HepG2 (cell line): ENCODE measurements at regions not wholly inside any gene's neighbourhood (a gene's known extent, or its start where the extent isn't known, plus 50 kb on each side); places are given as distances from the start of the nearest gene placed in this dataset.

ENCODE experiments used
- ATAC-seq: fragments of 200-7000 bp; cut with Tn5 transposase; 3 replicates; pipeline ENCODE4 v1.9.1; 2020; ENCODE audit warnings: mild to moderate bottlenecking, moderate library complexity
- BruUV-seq: library from RNA; stranded (reverse); fragments of 400-500 nt; replicated peaks from 2 replicates; lab custom pipeline; 2021; lab: Mats Ljungman, UMichigan
- CTCF ChIA-PET: fragments of 300-600 bp; formaldehyde crosslinking; extraction: SDS; loops from one replicate; lab custom pipeline; 2021; ENCODE audit warnings: low total read pairs, inconsistent platforms, low intra/inter-chr PET ratio; lab: Yijun Ruan, JAX
- POLR2A ChIA-PET: fragments of 350-600 bp; sonication (Branson Sonifier 250); formaldehyde crosslinking; loops from one replicate; lab custom pipeline; 2020; ENCODE audit warnings: antibody characterized with exemption, inconsistent platforms; lab: Yijun Ruan, JAX
- DNase-seq: peaks from one replicate; pipeline ENCODE4 v3.0.0-alpha.2; 2015; ENCODE audit warnings: low spot score
- FAIRE-seq: peaks from 3 replicates; lab custom pipeline; 2011; peaks lifted over from hg19 to GRCh38; lab: Jason Lieb, UNC
- H2AFZ ChIP-seq: one replicate; pipeline ENCODE4 v1.6.1; 2011; ENCODE audit warnings: low read length, inconsistent platforms
- H3K27ac ChIP-seq: fragments of 300-600 bp; 3 replicates; pipeline ENCODE4 v1.8.0; 2011; ENCODE audit warnings: mixed run types, mild to moderate bottlenecking, mixed read lengths, low read length, inconsistent platforms; ENCODE audit not compliant: insufficient read depth; ENCODE audit errors: extremely low read length
- H3K27me3 ChIP-seq, 2 experiments: fragments of 200-600 bp in 1 of 2; 2 replicates in 1 of 2; 3 replicates in 1 of 2; pipeline versions ENCODE4 v1.6.0 to v1.8.0; 2011; ENCODE audit warnings: low read length in 2 of 2, mild to moderate bottlenecking in 2 of 2, moderate library complexity in 2 of 2, inconsistent platforms in 1 of 2; ENCODE audit not compliant: insufficient read depth in 2 of 2, control insufficient read depth in 1 of 2
- H3K36me3 ChIP-seq, 2 experiments: fragments of 200-600 bp in 1 of 2; replicated peaks in 1 of 2; 2 replicates in 1 of 2; 3 replicates in 1 of 2; pipeline versions ENCODE4 v1.5.1 to v1.8.0; 2011; ENCODE audit warnings: low read length in 2 of 2, inconsistent platforms in 1 of 2; ENCODE audit not compliant: insufficient read depth in 2 of 2, control insufficient read depth in 1 of 2
- H3K4me1 ChIP-seq: 2 replicates; pipeline ENCODE4 v1.5.1; 2012; ENCODE audit warnings: low read length, inconsistent platforms; ENCODE audit not compliant: insufficient read depth
- H3K4me2 ChIP-seq: 2 replicates; pipeline ENCODE4 v1.6.0; 2011; ENCODE audit warnings: low read depth, low read length, inconsistent platforms
- H3K4me3 ChIP-seq, 3 experiments: fragments of 200-600 bp in 1 of 3; sonication (generic), shearing (Covaris generic) in 1 of 3; replicated peaks in 1 of 3; 2 replicates each; pipeline ENCODE4 v1.5.1; 2011 to 2016; ENCODE audit warnings: low read length in 3 of 3, inconsistent platforms in 2 of 3, low read depth in 2 of 3, mild to moderate bottlenecking in 2 of 3, control low read depth in 1 of 3, mixed read lengths in 1 of 3; ENCODE audit not compliant: insufficient read depth in 1 of 3
- H3K79me2 ChIP-seq: one replicate; pipeline ENCODE4 v1.6.1; 2011; ENCODE audit warnings: low read length, inconsistent platforms; ENCODE audit not compliant: insufficient read depth
- H3K9ac ChIP-seq: 2 replicates; pipeline ENCODE4 v1.6.0; 2011; ENCODE audit warnings: mild to moderate bottlenecking, low read depth, low read length, inconsistent platforms; ENCODE audit not compliant: insufficient read depth
- H3K9me3 ChIP-seq: 2 replicates; pipeline ENCODE4 v1.5.1; 2012; ENCODE audit warnings: mild to moderate bottlenecking, low read length
- H4K20me1 ChIP-seq: 2 replicates; pipeline ENCODE4 v1.6.0; 2011; ENCODE audit warnings: inconsistent platforms, mild to moderate bottlenecking, low read length, moderate library complexity; ENCODE audit not compliant: insufficient read depth
- DR1 ChIP-seq: sonication (generic); formaldehyde crosslinking; IDR thresholded peaks from 2 replicates; pipeline ENCODE4 v1.8.0; 2021; ENCODE audit warnings: mild to moderate bottlenecking, missing genetic modification reagents, inconsistent platforms
- DRAP1 ChIP-seq: IDR thresholded peaks from 2 replicates; pipeline ENCODE4 v1.6.1; 2016; ENCODE audit warnings: missing genetic modification reagents, missing compliant biosample characterization
- EP300 ChIP-seq, 3 experiments: sonication (generic) in 1 of 3; formaldehyde crosslinking in 1 of 3; IDR thresholded peaks; 2 replicates each; pipeline versions ENCODE4 v1.5.1 to v1.6.1; 2011 to 2020; ENCODE audit warnings: low read depth in 2 of 3, low read length in 2 of 3, borderline replicate concordance in 1 of 3, improper control_type of control experiment in 1 of 3, mild to moderate bottlenecking in 1 of 3, missing genetic modification reagents in 1 of 3, moderate library complexity in 1 of 3
- FOXC1 ChIP-seq: sonication (generic); formaldehyde crosslinking; IDR thresholded peaks from 2 replicates; pipeline ENCODE4 v1.8.0; 2022; ENCODE audit warnings: mild to moderate bottlenecking, missing genetic modification reagents, borderline replicate concordance
- FOXK2 ChIP-seq: fragments of 450-650 bp; IDR thresholded peaks from 2 replicates; pipeline ENCODE4 v1.6.1; 2016
- MEIS2 ChIP-seq: sonication (generic); formaldehyde crosslinking; IDR thresholded peaks from 2 replicates; pipeline ENCODE4 v1.9.0; 2021; ENCODE audit warnings: mild to moderate bottlenecking, missing genetic modification reagents
- NFRKB ChIP-seq: fragments of 450-650 bp; IDR thresholded peaks from 2 replicates; pipeline ENCODE4 v1.6.1; 2017
- PHF20 ChIP-seq: sonication (generic); formaldehyde crosslinking; IDR thresholded peaks from 2 replicates; pipeline ENCODE4 v1.5.0; 2020; ENCODE audit warnings: mild to moderate bottlenecking, missing genetic modification reagents
- PHF8 ChIP-seq: sonication (generic); formaldehyde crosslinking; IDR thresholded peaks from 2 replicates; pipeline ENCODE4 v1.5.0; 2020; ENCODE audit warnings: missing genetic modification reagents
- POGZ ChIP-seq: sonication (generic); formaldehyde crosslinking; IDR thresholded peaks from 2 replicates; pipeline ENCODE4 v1.4.0; 2020; ENCODE audit warnings: mild to moderate bottlenecking, missing genetic modification reagents
- RARA ChIP-seq: IDR thresholded peaks from 2 replicates; pipeline ENCODE4 v1.6.1; 2016; ENCODE audit warnings: missing genetic modification reagents, missing compliant biosample characterization
- RBAK ChIP-seq: sonication (generic); formaldehyde crosslinking; IDR thresholded peaks from 2 replicates; pipeline ENCODE4 v1.5.1; 2020; ENCODE audit warnings: mild to moderate bottlenecking, missing genetic modification reagents
- RCOR2 ChIP-seq: IDR thresholded peaks from 2 replicates; pipeline ENCODE4 v1.6.1; 2016; ENCODE audit warnings: missing biosample characterization, missing genetic modification reagents
- RFX3 ChIP-seq: IDR thresholded peaks from 2 replicates; pipeline ENCODE4 v1.6.1; 2016; ENCODE audit warnings: missing biosample characterization, missing genetic modification reagents
- SNAI1 ChIP-seq: sonication (generic); formaldehyde crosslinking; IDR thresholded peaks from 2 replicates; pipeline ENCODE4 v1.5.0; 2020; ENCODE audit warnings: mild to moderate bottlenecking, missing genetic modification reagents, borderline replicate concordance
- SNAPC2 ChIP-seq: sonication (generic); formaldehyde crosslinking; IDR thresholded peaks from 2 replicates; pipeline ENCODE4 v1.8.1; 2022; ENCODE audit warnings: mild to moderate bottlenecking, missing genetic modification reagents
- STAT5B ChIP-seq: sonication (generic); formaldehyde crosslinking; IDR thresholded peaks from 2 replicates; pipeline ENCODE4 v1.4.0; 2020; ENCODE audit warnings: missing genetic modification reagents
- TBX3 ChIP-seq: fragments of 450-650 bp; IDR thresholded peaks from 2 replicates; pipeline ENCODE4 v1.6.1; 2017; ENCODE audit warnings: antibody characterized with exemption, mild to moderate bottlenecking, inconsistent platforms, borderline replicate concordance
- ZBTB7A ChIP-seq: sonication (generic); formaldehyde crosslinking; IDR thresholded peaks from 2 replicates; pipeline ENCODE4 v1.8.0; 2022; ENCODE audit warnings: mild to moderate bottlenecking, missing genetic modification reagents
- ZNF180 ChIP-seq: sonication (generic); formaldehyde crosslinking; IDR thresholded peaks from 2 replicates; pipeline ENCODE4 v1.4.0; 2020; ENCODE audit warnings: low read depth, missing genetic modification reagents, borderline replicate concordance
- ZNF234 ChIP-seq: sonication (generic); formaldehyde crosslinking; conservative IDR thresholded peaks from 2 replicates; pipeline ENCODE4 v1.5.1; 2020; ENCODE audit warnings: mild to moderate bottlenecking, missing genetic modification reagents
- ZNF768 ChIP-seq: sonication (generic); formaldehyde crosslinking; IDR thresholded peaks from 2 replicates; pipeline ENCODE4 v1.4.0; 2020; ENCODE audit warnings: missing genetic modification reagents
- ZSCAN9 ChIP-seq: IDR thresholded peaks from 2 replicates; pipeline ENCODE4 v1.6.1; 2016; ENCODE audit warnings: borderline replicate concordance
- WGBS: methylation state at CpG from one replicate; pipeline ENCODE4 v1.1.6; 2017; ENCODE audit warnings: low lambda C conversion rate; 5-methylcytosine and 5-hydroxymethylcytosine counted together
- in situ Hi-C: cut with HindIII; loops from 2 replicates; pipeline ENCODE4 v1.10.0; 2017; ENCODE audit warnings: low pct_unique_long_range_greater_than_20kb; ENCODE audit not compliant: extremely low pct_ligation_motif_present
- intact Hi-C: fragments of 100-400 bp; cut with micrococcal nuclease; formaldehyde crosslinking; loops from one replicate; pipeline ENCODE4 v1.10.0; 2022; ENCODE audit not compliant: unreplicated experiment
- TF ChIP-seq, protein P1 (sequence below): sonication (generic); formaldehyde crosslinking; IDR thresholded peaks from 2 replicates; pipeline ENCODE4 v1.8.1; 2023; ENCODE audit warnings: mild to moderate bottlenecking, missing genetic modification reagents

DNA sequence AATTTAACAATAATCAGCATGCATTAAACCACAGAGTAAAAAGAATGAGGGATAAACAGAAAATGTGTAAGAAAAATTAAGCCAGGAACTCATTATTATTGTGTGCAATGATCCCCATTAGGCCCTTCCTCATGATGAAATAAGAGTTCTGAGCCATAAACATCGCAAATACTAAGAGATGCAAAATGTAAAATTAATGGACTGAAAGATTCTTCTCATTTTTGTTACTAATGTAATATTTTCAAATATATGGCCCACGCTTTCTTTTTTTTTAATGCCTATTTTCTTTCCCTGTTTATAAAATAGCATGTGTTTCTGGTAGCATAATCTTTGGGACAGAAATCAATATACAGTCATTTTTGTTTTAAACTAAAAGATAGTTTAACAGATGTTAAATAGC lies 281.0 kb downstream of the PDGFC start:
- in situ Hi-C loops: loop anchor here (10.0 kb wide), 1 partner anchor 284 kb away; the partner anchor contains the start of gene PDGFC
- POLR2A ChIA-PET: no interaction called here
- Histone ChIP-seq H2AFZ (no peak overlapping the region), H3K9ac (no peak overlapping the region), H3K4me2 (no peak overlapping the region), H3K4me1 (no peaks in the 10 kb centered on the region), H3K27me3 (no peaks in the 10 kb centered on the region), H3K9me3 (no peaks in the 10 kb centered on the region), H3K36me3 (no peaks in the 10 kb centered on the region), H3K4me3 (no peak overlapping the region), H3K79me2 (no peaks in the 10 kb centered on the region), H3K27ac (no peak overlapping the region), H4K20me1 (no peaks in the 10 kb centered on the region)
- FAIRE-seq: no peak
- TF ChIP-seq ZSCAN9: no peak
- TF ChIP-seq ZBTB7A (CRISPR knock-in tag): no peak
- TF ChIP-seq RFX3 (CRISPR knock-in tag): no peak
- no peak for TF ChIP-seq RARA (CRISPR knock-in tag)
- no peak for TF ChIP-seq FOXC1
- no peak for TF ChIP-seq RCOR2 (CRISPR knock-in tag)
- TF ChIP-seq DRAP1 (CRISPR knock-in tag): no peak
- TF ChIP-seq DR1 (CRISPR knock-in tag): no peak
- no peak for TF ChIP-seq SNAI1
- intact Hi-C loops: no loop called here
- no TSS peak for BruUV-seq
- no peak for DNase-seq
- ATAC-seq: no peak
- CTCF ChIA-PET: no interaction called here
- 5% methylated on average over 2 of the region's 2 CpGs for WGBS

- Histone ChIP-seq H3K27me3 (no peaks in the 10 kb centered on the region), H4K20me1 (no peaks in the 10 kb centered on the region), H3K36me3 (no peaks in the 10 kb centered on the region), H3K9me3 (no peaks in the 10 kb centered on the region), H2AFZ (no peak overlapping the region), H3K79me2 (no peaks in the 10 kb centered on the region), H3K27ac (no peak overlapping the region), H3K4me2 (no peak overlapping the region), H3K4me3 (no peak overlapping the region), H3K9ac (no peak overlapping the region), H3K4me1 (no peaks in the 10 kb centered on the region)
- intact Hi-C loops (loop anchor here (10.0 kb wide), 1 partner anchor 279 kb away; no protein-coding TSS in a partner anchor), in situ Hi-C loops (no loop called here)
- WGBS: 2% methylated on average over 3 of the region's 3 CpGs
- DNase-seq (no peak), ATAC-seq (no peak), FAIRE-seq (no peak)
- ChIA-PET POLR2A (no interaction called here), CTCF (no interaction called here)
- no TSS peak for BruUV-seq
- no peak for TF ChIP-seq MEIS2 (CRISPR knock-in tag)
- TF ChIP-seq EP300 (IDR thresholded peaks at IDR 0.05; ENCODE audit: low read depth in 2 of 2, low read length in 2 of 2): no peak
- TF ChIP-seq EP300 (CRISPR knock-in tag; IDR thresholded peaks at IDR 0.05; ENCODE audit: borderline replicate concordance): no peak
- TF ChIP-seq ZNF768: no peak
- TF ChIP-seq SNAPC2 (CRISPR knock-in tag): no peak
- TF ChIP-seq POGZ (CRISPR knock-in tag): no peak
- TF ChIP-seq NFRKB: no peak
- no peak for TF ChIP-seq STAT5B
- TF ChIP-seq PHF8 (CRISPR knock-in tag): no peak
- no peak for TF ChIP-seq FOXK2
- TF ChIP-seq PHF20 (CRISPR knock-in tag): no peak
- no peak for TF ChIP-seq ZNF234 (CRISPR knock-in tag)
- no peak for TF ChIP-seq RBAK (CRISPR knock-in tag)
- no peak for TF ChIP-seq ZNF180 (CRISPR knock-in tag)
- TF ChIP-seq, protein P1, sequence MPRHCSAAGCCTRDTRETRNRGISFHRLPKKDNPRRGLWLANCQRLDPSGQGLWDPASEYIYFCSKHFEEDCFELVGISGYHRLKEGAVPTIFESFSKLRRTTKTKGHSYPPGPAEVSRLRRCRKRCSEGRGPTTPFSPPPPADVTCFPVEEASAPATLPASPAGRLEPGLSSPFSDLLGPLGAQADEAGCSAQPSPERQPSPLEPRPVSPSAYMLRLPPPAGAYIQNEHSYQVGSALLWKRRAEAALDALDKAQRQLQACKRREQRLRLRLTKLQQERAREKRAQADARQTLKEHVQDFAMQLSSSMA (CRISPR knock-in tag): no peak
- TF ChIP-seq TBX3: no peak
Observed at GRCh38 chr4:156686120-156686519, 285.5 kb downstream of the PDGFC start.
